ENCODE measurements at regions not wholly inside any gene's neighbourhood (a gene's known extent, or its start where the extent isn't known, plus 50 kb on each side); places are given as distances from the start of the nearest gene placed in this dataset.

DNA sequence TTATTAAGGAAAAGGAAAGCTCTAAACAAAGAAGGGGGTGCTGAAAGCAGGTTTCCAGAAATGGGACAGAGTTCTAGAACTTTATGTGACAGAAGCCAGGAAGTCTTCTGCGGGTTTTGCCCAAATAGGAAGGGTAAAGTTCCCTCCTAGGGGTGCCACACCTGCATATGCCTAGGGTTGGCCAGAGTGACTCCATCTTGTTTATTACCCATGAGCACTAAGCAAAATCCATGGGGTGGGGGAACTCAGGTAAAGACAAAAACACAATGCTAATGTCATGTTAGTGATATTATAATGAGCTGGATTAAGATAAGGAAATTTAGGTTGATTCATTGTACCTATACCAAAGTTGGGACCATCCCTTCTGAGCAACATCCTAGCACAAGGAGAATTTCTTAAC, 1132.7 kb downstream of the KCNT2 start:
- no peaks in the 10 kb centered on the region for H4K20me1 ChIP-seq (ENCODE audit: insufficient read depth, poor library complexity, severe bottlenecking)
- no peaks in the 10 kb centered on the region for H3K79me2 ChIP-seq
- no peak overlapping the region for H3K27ac ChIP-seq
- H3K4me3 ChIP-seq: no peak overlapping the region
- WGBS (ENCODE audit: low lambda C conversion rate, missing lambda C conversion rate): 93% methylated on average over 1 of the region's 1 CpG
- no peaks in the 10 kb centered on the region for H3K9me2 ChIP-seq (replicated peaks; ENCODE audit: insufficient read depth)
- no peaks in the 10 kb centered on the region for H3K36me3 ChIP-seq (replicated peaks; ENCODE audit: insufficient read depth, low read depth)
- H3K4me2 ChIP-seq: no peak overlapping the region
- H3K27me3 ChIP-seq: no peaks in the 10 kb centered on the region
- DNase-seq (ENCODE audit: low spot score): no peak
- H3K4me1 ChIP-seq (ENCODE audit: insufficient read depth): no peaks in the 10 kb centered on the region
- TF ChIP-seq EZH2phosphoT487 (IDR thresholded peaks at IDR 0.05; ENCODE audit: low read depth, severe bottlenecking, unreplicated experiment) (no peak), EZH2 (IDR thresholded peaks at IDR 0.05; ENCODE audit: borderline replicate concordance) (no peak), CTCF (IDR thresholded peaks at IDR 0.05; ENCODE audit: poor library complexity) (no peak)
- H3K9me3 ChIP-seq (ENCODE audit: low read depth): no peaks in the 10 kb centered on the region
- no peak overlapping the region for H2AFZ ChIP-seq

DNA sequence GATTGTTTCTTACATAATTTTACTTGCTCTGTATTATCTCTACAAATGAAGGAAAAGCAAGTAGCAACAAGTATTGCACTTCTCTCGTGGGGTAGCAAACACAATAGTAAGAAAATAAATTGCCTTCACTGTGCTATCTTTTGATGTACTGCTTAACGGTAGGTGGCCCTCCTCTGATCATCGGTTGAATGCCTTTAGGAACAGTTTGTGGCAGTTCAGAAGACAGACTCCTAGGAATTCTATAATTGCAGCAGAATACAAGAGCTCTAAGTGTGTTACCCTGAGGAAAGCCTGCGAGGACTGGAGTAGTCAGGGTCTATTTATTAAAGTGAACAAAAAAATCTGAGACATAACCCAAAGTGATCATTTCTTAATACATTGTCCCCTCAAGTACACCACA, 1135.9 kb downstream of the KCNT2 start:
- Histone ChIP-seq H3K9me3 (ENCODE audit: low read depth) (no peaks in the 10 kb centered on the region), H3K79me2 (no peaks in the 10 kb centered on the region), H3K27ac (no peak overlapping the region), H2AFZ (no peak overlapping the region), H3K4me1 (ENCODE audit: insufficient read depth) (no peaks in the 10 kb centered on the region), H3K4me3 (no peak overlapping the region), H3K9me2 (replicated peaks; ENCODE audit: insufficient read depth) (no peaks in the 10 kb centered on the region), H3K27me3 (no peaks in the 10 kb centered on the region), H3K36me3 (replicated peaks; ENCODE audit: insufficient read depth, low read depth) (no peaks in the 10 kb centered on the region), H3K4me2 (no peak overlapping the region), H4K20me1 (ENCODE audit: insufficient read depth, poor library complexity, severe bottlenecking) (no peaks in the 10 kb centered on the region)
- WGBS (ENCODE audit: low lambda C conversion rate, missing lambda C conversion rate): 51% methylated on average over 4 of the region's 4 CpGs
- TF ChIP-seq EZH2phosphoT487 (IDR thresholded peaks at IDR 0.05; ENCODE audit: low read depth, severe bottlenecking, unreplicated experiment): no peak
- TF ChIP-seq CTCF (IDR thresholded peaks at IDR 0.05; ENCODE audit: poor library complexity): no peak
- no peak for TF ChIP-seq EZH2 (IDR thresholded peaks at IDR 0.05; ENCODE audit: borderline replicate concordance)
- DNase-seq (ENCODE audit: low spot score): no peak

DNA sequence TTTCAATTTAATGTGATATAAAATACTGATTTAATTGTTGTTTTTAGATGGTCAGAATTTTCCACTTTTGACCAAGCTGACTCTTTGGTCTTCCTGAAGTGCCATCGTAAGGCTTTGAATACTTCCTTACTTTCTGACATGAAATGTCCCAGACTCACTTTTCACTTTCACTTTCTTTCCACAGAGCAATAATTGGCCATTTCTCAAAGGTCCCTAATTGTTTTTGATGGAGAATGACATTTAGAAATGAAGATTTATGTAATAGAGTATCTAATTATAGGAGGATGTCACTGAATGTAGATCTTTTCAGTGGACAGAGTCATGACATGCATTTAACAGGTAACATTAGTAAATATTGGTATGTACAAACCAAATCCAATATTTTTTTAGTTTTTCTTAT, 1141.6 kb downstream of the KCNT2 start:
- Histone ChIP-seq H3K27me3 (no peaks in the 10 kb centered on the region), H3K36me3 (replicated peaks; ENCODE audit: insufficient read depth, low read depth) (no peaks in the 10 kb centered on the region), H3K4me1 (ENCODE audit: insufficient read depth) (no peaks in the 10 kb centered on the region), H2AFZ (no peak overlapping the region), H3K9me2 (replicated peaks; ENCODE audit: insufficient read depth) (no peaks in the 10 kb centered on the region), H3K4me3 (no peak overlapping the region), H3K4me2 (no peak overlapping the region), H4K20me1 (ENCODE audit: insufficient read depth, poor library complexity, severe bottlenecking) (no peaks in the 10 kb centered on the region), H3K27ac (no peak overlapping the region), H3K9me3 (ENCODE audit: low read depth) (no peaks in the 10 kb centered on the region), H3K79me2 (no peaks in the 10 kb centered on the region)
- TF ChIP-seq EZH2phosphoT487 (IDR thresholded peaks at IDR 0.05; ENCODE audit: low read depth, severe bottlenecking, unreplicated experiment) (no peak), EZH2 (IDR thresholded peaks at IDR 0.05; ENCODE audit: borderline replicate concordance) (no peak), CTCF (IDR thresholded peaks at IDR 0.05; ENCODE audit: poor library complexity) (no peak)
- DNase-seq (ENCODE audit: low spot score): no peak
- WGBS (ENCODE audit: low lambda C conversion rate, missing lambda C conversion rate): 85% methylated on average over 1 of the region's 1 CpG

- H3K9me3 ChIP-seq (ENCODE audit: low read depth): no peaks in the 10 kb centered on the region
- H3K4me2 ChIP-seq: no peak overlapping the region
- no peaks in the 10 kb centered on the region for H3K36me3 ChIP-seq (replicated peaks; ENCODE audit: insufficient read depth, low read depth)
- no peaks in the 10 kb centered on the region for H3K4me1 ChIP-seq (ENCODE audit: insufficient read depth)
- H2AFZ ChIP-seq: no peak overlapping the region
- H3K27me3 ChIP-seq: no peaks in the 10 kb centered on the region
- TF ChIP-seq CTCF (IDR thresholded peaks at IDR 0.05; ENCODE audit: poor library complexity) (no peak), EZH2 (IDR thresholded peaks at IDR 0.05; ENCODE audit: borderline replicate concordance) (no peak), EZH2phosphoT487 (IDR thresholded peaks at IDR 0.05; ENCODE audit: low read depth, severe bottlenecking, unreplicated experiment) (no peak)
- no peaks in the 10 kb centered on the region for H3K9me2 ChIP-seq (replicated peaks; ENCODE audit: insufficient read depth)
- DNase-seq (ENCODE audit: low spot score): no peak
- H3K4me3 ChIP-seq: no peak overlapping the region
- no peaks in the 10 kb centered on the region for H3K79me2 ChIP-seq
- H3K27ac ChIP-seq: no peak overlapping the region
- H4K20me1 ChIP-seq (ENCODE audit: insufficient read depth, poor library complexity, severe bottlenecking): no peaks in the 10 kb centered on the region
Measured at GRCh38 chr1:195462646-195463045, 1145.6 kb downstream of the KCNT2 start.
